GM21447 (cell line): ENCODE measurements at regions not wholly inside any gene's neighbourhood (a gene's known extent, or its start where the extent isn't known, plus 50 kb on each side); places are given as distances from the start of the nearest gene placed in this dataset.
"Not testable (repeated sequence)": the region's sequence is repeated elsewhere in the genome, so short reads cannot be mapped to it uniquely, and the experiment has no call there.

Experiments used
- ATAC-seq: cut with Tn5 transposase; IDR thresholded peaks from one replicate; pipeline ENCODE4 v1.9.1; 2021; ENCODE audit not compliant: unreplicated experiment

DNA sequence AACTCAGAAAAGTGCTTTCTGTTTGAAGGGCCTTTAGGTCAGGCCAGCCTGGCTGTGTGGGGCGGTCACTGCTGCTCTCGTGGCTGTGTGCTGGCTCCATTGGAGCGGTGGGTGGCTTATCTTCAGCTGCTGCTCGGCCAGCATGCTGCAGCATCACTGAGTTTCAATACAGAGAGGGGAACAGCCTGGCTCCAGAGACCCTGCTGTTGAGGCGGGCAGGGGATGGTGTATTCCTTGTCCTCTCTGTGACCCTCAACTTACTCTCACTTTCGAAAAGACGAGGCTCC lies 248.5 kb upstream of the ONECUT1 start:
- ATAC-seq: no peak

GRCh38 chr15:53037904-53038654 lies 247.9 kb upstream of the ONECUT1 start:
- no peak for ATAC-seq

- ATAC-seq: no peak
Measured at GRCh38 chr15:53036641-53037040, 246.5 kb upstream of the ONECUT1 start.

- no peak for ATAC-seq
Measured at GRCh38 chr15:53034767-53035245, 244.7 kb upstream of the ONECUT1 start.

DNA sequence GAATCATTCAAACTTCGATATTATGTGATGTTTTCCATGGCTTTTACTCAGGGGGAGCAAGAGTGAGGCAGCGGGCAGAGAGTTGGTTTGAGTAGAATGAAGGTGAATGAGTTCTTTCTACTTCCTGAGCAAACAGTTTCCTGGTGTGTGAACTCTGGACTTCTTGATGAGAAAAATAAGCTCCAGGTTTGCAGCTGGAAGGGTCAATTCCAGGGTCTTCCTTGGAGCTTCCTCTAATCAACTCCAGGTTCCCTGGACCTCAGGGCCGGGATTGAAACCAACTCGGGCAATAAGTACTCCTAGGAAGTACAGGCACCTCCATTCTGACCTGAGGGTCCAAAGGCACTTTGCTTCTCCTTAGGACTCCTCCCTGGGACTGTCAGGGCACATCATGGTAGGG lies 243.6 kb upstream of the ONECUT1 start:
- ATAC-seq: no peak

DNA sequence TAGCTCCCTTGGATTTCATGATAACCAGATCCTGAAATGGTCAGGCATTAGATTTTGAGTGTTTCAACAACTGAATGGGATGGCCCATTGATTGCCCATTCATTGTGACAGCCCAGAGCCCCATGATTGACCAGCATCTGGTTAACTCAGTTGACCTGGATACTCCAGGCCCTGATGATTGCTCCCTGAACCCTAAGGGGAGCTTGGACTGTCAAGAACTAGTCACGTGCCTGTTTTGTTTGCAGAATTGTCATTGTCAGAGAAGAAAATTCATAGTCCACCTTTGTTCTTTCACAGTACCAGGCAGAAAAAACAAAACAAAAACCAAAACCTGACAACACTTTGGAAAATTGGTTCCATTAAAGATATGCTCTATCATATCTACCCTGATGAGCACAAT lies 241.3 kb upstream of the ONECUT1 start:
- no peak for ATAC-seq

GRCh38 chr15:53022788-53023187 lies 232.7 kb upstream of the ONECUT1 start:
- no peak for ATAC-seq

DNA sequence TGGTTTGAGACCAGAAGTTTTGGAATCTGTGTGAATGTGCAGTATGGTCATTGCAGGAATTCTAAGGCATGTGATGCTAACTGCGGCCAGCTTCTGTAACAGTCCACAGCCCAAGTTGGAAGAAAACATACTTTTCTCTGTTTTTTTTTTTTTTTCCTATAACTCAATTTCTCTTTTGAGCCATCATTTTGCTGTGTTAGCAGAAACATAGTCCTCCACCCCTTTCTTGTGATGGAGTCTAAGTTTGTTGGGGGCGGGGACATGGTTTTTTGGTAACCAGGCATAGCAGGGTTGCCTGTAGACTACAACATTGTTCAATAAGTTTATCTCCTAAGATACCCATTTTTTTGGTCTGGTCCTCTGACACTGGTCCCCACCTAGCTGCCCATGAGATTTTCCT lies 223.2 kb upstream of the ONECUT1 start:
- no peak for ATAC-seq

DNA sequence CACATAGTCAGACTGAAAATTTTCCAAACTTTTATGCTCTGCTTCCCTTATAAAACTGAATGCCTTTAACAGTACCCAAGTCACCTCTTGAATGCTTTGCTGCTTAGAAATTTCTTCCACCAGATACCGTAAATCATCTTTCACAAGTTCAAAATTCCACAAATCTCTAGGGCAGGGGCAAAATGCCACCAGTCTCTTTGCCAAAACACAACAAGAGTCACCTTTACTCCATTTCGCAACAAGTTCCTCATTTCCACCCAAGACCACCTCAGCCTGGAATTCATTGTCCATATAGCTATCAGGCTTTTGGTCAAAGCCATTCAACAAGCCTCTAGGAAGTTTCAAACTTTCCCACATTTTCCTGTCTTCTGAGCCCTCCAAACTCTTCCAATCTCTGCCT lies 221.6 kb upstream of the ONECUT1 start:
- not testable (repeated sequence) for ATAC-seq

DNA sequence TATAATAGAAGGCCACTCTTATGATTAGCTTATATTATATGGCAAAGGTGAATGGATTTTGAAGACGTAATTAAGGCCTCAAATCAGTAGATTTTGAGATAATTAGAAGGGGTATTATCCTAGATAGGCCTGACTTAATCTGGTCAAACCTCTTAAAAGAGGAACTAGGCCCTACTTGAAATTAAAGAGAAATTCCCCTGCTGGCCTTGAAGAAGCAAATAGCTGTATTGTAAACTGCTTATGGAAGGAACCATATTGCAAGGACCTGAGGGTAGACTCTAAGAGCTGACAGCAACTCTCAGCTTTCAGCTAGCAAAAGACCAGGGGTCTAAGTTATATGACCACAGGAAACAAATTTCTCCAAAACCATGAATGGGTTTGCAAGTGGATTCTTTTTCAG lies 219.0 kb upstream of the ONECUT1 start:
- ATAC-seq: no peak

DNA sequence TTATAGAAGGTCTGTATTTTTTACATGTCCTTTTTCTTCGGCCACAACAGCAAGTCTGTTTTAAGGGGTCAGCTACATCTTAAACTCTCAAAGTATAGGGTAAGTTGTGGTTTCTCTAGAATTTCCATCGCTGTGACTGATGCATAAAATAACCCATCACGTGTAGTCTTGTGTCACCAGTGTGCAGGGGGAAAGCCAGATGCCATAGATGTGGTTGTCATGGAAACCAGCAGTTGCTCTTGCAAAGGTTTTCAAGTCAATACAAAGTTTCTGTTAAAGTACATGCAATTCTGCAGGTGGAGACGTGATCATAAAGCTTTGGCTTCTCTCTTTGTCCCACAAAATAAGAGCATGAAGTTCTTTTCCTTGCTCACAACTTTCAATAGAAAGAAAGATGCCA lies 210.3 kb upstream of the ONECUT1 start:
- ATAC-seq: no peak

DNA sequence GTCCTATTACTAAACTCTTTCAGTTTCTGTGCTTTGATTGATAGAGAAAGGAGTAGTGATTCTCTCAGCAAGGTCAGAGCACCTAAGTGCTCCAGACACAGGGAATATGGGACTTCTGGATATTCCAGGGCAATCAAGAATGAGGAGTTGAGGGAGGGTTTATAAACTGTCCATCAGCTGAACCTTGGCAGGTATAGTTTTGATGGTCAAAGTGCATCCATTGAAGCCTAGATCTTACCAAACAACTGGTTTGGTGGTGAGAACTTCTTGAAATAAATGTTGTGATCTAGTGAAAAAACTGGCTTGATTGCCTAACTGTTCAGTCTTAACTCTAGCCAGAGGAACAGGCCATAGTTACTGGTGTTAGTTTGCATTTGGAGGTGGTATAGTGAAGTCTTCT lies 207.0 kb upstream of the ONECUT1 start:
- no peak for ATAC-seq

DNA sequence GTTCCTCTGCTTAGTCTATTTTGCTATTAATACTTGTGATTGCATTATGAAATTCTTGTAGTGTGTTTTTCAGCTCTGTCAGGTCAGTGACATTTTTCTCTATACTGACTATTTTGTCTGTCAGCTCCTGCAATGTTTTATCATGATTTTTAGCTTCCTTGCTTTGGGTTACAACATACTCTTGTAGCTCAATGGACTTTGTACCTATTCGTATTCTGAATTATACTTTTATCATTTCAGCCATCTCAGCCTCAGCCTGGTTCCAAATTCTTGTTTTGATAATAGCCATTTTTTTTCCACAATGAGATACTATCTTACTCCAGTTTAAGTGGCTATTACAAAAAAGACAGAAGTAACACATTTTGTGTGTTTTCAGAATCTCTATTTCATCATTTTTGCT lies 204.2 kb upstream of the ONECUT1 start:
- ATAC-seq: no peak

- ATAC-seq: no peak
Measured at GRCh38 chr15:52984507-52984906, 194.4 kb upstream of the ONECUT1 start.

DNA sequence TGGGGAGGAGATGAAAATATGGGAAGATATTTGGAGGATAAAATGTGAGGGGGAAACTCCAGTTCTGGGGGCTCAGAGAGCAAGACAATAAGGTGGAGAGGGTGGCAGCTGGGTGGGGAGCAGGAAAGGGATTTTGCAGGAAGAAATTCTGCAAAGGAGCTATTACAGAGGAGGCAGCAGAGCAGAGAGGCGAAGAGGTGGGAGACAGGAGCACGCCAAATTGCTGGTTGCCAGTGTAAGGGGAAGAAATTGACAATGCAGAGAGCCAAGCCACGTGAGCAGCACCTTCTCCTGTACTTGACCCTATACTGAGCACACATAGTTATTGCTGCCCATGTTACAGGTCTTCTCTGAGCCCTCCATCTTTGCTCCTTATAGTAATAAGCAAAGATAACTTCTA lies 190.3 kb upstream of the ONECUT1 start:
- no peak for ATAC-seq

DNA sequence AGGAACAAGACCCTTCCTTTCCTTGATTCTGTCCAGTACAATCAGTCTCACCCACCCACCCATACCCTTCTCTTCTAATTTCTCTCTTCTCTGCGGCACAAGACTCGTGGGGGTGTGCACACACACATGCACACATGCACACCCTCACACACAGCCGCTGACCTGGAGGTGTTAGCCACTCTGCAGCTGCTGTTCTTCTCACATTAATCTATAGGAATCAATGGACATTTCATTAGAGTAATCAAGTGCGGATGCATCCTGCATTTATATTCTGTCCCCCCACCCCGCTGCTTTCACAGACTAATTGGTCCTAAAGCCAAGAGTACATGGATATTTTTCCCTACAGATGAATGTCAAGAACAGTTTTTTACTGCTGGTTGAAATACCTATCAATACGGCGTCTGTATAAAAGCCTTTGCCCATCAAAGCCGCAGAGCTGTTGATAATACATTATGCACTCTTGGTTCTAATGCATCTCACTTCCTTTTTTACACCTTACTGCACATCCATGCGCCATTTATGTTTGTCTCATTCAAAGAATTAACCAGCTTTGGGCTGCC lies 186.5 kb upstream of the ONECUT1 start:
- no peak for ATAC-seq

DNA sequence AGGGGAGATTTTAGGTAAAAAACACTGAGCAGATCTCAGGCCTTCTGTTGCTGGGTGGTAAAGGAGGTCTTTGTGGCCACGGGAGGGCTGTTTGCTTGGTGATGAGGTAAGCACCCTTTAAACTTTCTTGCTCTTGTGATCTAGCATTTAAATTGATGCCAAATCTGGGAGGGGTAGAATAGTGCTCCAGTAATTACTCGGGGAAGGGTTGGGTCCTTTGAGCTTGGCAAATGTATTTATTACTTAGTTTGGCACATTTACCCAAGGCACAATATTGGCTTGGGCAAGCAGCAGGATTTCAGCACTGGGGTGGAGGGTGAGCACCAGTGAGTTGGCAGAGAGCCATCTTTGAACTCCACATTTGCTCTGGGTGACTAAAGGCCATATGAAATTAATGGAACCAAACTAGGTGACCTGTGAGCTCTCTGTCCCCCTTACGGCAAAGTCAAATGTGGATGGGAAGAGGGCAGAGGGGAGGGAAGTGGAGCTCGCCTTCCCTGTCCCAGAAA lies 185.9 kb upstream of the ONECUT1 start:
- ATAC-seq: no peak

GRCh38 chr15:52963865-52964264 lies 173.7 kb upstream of the ONECUT1 start:
- ATAC-seq: no peak

GRCh38 chr15:52960283-52960682 lies 170.1 kb upstream of the ONECUT1 start:
- ATAC-seq: no peak

GRCh38 chr15:52943746-52944145 lies 153.6 kb upstream of the ONECUT1 start:
- ATAC-seq: no peak

- ATAC-seq: no peak
Measured at GRCh38 chr15:52936489-52936888, 146.4 kb upstream of the ONECUT1 start.

- ATAC-seq: no peak
Measured at GRCh38 chr15:52925130-52925529, 135.0 kb upstream of the ONECUT1 start.

GRCh38 chr15:52924630-52925029 lies 134.5 kb upstream of the ONECUT1 start:
- no peak for ATAC-seq
